WTC11 (cell line): ENCODE measurements at regions not wholly inside any gene's neighbourhood (a gene's known extent, or its start where the extent isn't known, plus 50 kb on each side); places are given as distances from the start of the nearest gene placed in this dataset.

ENCODE experiments used
- CTCF ChIP-seq: fragments of 200-600 bp; IDR thresholded peaks from 2 replicates; pipeline ENCODE4 v1.8.0; 2022; ENCODE audit warnings: antibody characterized with exemption
- ETV6 ChIP-seq: sonication (generic); formaldehyde crosslinking; IDR thresholded peaks from 2 replicates; pipeline ENCODE4 v1.8.1; 2022; ENCODE audit warnings: mild to moderate bottlenecking, missing genetic modification reagents
- IRF1 ChIP-seq: sonication (generic); formaldehyde crosslinking; IDR thresholded peaks from 2 replicates; pipeline ENCODE4 v1.8.0; 2023; ENCODE audit warnings: missing genetic modification reagents
- KAT7 ChIP-seq: sonication (generic); formaldehyde crosslinking; IDR thresholded peaks from 2 replicates; pipeline ENCODE4 v1.8.1; 2023; ENCODE audit warnings: missing genetic modification reagents, mild to moderate bottlenecking, borderline replicate concordance
- OVOL2 ChIP-seq: fragments of 250-450 bp; sonication (Bioruptor Pico); IDR thresholded peaks from 2 replicates; pipeline ENCODE4 v1.9.0; 2021; ENCODE audit warnings: mild to moderate bottlenecking, borderline replicate concordance
- ZBTB21 ChIP-seq: sonication (generic); formaldehyde crosslinking; IDR thresholded peaks from 2 replicates; pipeline ENCODE4 v1.8.1; 2023; ENCODE audit warnings: mild to moderate bottlenecking, missing genetic modification reagents, borderline replicate concordance
- TF ChIP-seq, protein P1 (sequence below): sonication (generic); formaldehyde crosslinking; conservative IDR thresholded peaks from 2 replicates; pipeline ENCODE4 v1.8.1; 2023; ENCODE audit warnings: mild to moderate bottlenecking, low read depth, missing genetic modification reagents, moderate library complexity

GRCh38 chr20:57894522-57894921 lies 184.7 kb upstream of the PMEPA1 start:
- TF ChIP-seq CTCF (no peak), IRF1 (CRISPR knock-in tag) (no peak), KAT7 (CRISPR knock-in tag) (no peak), ETV6 (CRISPR knock-in tag) (no peak), ZBTB21 (CRISPR knock-in tag) (no peak), OVOL2 (CRISPR knock-in tag) (no peak)
- TF ChIP-seq, protein P1, sequence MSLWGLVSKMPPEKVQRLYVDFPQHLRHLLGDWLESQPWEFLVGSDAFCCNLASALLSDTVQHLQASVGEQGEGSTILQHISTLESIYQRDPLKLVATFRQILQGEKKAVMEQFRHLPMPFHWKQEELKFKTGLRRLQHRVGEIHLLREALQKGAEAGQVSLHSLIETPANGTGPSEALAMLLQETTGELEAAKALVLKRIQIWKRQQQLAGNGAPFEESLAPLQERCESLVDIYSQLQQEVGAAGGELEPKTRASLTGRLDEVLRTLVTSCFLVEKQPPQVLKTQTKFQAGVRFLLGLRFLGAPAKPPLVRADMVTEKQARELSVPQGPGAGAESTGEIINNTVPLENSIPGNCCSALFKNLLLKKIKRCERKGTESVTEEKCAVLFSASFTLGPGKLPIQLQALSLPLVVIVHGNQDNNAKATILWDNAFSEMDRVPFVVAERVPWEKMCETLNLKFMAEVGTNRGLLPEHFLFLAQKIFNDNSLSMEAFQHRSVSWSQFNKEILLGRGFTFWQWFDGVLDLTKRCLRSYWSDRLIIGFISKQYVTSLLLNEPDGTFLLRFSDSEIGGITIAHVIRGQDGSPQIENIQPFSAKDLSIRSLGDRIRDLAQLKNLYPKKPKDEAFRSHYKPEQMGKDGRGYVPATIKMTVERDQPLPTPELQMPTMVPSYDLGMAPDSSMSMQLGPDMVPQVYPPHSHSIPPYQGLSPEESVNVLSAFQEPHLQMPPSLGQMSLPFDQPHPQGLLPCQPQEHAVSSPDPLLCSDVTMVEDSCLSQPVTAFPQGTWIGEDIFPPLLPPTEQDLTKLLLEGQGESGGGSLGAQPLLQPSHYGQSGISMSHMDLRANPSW: no peak
